Progenitor cell of endocrine pancreas (in vitro differentiated cells): ENCODE measurements at regions not wholly inside any gene's neighbourhood (a gene's known extent, or its start where the extent isn't known, plus 50 kb on each side); places are given as distances from the start of the nearest gene placed in this dataset.

Experiments used
- DNase-seq: peaks from one replicate; pipeline ENCODE4 v3.0.0; 2021; ENCODE audit warnings: low spot score; ENCODE audit not compliant: unreplicated experiment
- H3K27ac Mint-ChIP-seq: 2 replicates; pipeline ENCODE4 v1.8.0; 2021; ENCODE audit warnings: mild to moderate bottlenecking, moderate library complexity, mixed read lengths
- H3K27me3 Mint-ChIP-seq: 2 replicates; pipeline ENCODE4 v1.8.0; 2021; ENCODE audit warnings: mixed read lengths
- H3K36me3 Mint-ChIP-seq: 2 replicates; pipeline ENCODE4 v1.8.0; 2022; ENCODE audit warnings: mixed read lengths; ENCODE audit not compliant: insufficient read depth
- H3K4me1 Mint-ChIP-seq: 2 replicates; pipeline ENCODE4 v1.8.0; 2021; ENCODE audit warnings: low read depth, mixed read lengths
- H3K4me3 Mint-ChIP-seq: 2 replicates; pipeline ENCODE4 v1.8.0; 2021; ENCODE audit warnings: low read depth, mild to moderate bottlenecking, moderate library complexity, mixed read lengths
- H3K9me3 Mint-ChIP-seq: 2 replicates; pipeline ENCODE4 v1.8.0; 2021; ENCODE audit warnings: low read depth, mixed read lengths
- TF ChIP-seq, protein P1 (sequence below): fragments of 200-600 bp; sonication (generic); IDR thresholded peaks from one replicate; pipeline ENCODE4 v1.5.0; 2021; ENCODE audit warnings: antibody characterized with exemption, mild to moderate bottlenecking; ENCODE audit not compliant: unreplicated experiment

DNA sequence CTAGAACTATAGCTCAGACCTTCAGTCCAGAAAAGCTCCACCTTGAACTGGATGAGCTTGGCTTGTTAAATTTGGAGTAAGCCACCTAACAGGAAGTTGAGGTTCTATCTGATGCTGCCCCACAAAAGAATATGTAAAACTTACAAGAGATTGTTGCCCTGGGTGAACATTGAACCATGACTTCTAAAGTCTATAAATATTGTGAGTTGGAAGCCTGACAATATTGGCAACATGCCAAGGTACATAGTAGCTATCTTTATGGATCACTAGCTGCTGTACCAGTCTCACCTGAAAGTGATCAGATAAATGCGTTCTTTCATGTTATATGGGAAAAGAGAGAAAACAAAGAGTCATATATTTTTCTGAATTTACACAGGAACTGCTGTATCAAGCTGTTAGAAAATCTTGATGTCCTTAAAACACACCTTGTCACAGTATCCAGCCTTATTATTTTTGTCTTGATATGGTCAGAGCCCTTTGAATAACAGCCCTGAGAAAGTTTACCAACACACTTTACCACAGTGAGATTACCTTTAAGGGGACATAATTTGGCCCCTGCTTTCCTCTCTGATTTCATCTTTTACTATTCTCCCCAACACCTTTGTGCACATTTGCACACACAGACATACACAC, 92.0 kb downstream of the LSMEM1 start:
- H3K4me3 Mint-ChIP-seq: no peak overlapping the region
- DNase-seq: no peak
- H3K27me3 Mint-ChIP-seq: no peaks in the 10 kb centered on the region
- TF ChIP-seq, protein P1, sequence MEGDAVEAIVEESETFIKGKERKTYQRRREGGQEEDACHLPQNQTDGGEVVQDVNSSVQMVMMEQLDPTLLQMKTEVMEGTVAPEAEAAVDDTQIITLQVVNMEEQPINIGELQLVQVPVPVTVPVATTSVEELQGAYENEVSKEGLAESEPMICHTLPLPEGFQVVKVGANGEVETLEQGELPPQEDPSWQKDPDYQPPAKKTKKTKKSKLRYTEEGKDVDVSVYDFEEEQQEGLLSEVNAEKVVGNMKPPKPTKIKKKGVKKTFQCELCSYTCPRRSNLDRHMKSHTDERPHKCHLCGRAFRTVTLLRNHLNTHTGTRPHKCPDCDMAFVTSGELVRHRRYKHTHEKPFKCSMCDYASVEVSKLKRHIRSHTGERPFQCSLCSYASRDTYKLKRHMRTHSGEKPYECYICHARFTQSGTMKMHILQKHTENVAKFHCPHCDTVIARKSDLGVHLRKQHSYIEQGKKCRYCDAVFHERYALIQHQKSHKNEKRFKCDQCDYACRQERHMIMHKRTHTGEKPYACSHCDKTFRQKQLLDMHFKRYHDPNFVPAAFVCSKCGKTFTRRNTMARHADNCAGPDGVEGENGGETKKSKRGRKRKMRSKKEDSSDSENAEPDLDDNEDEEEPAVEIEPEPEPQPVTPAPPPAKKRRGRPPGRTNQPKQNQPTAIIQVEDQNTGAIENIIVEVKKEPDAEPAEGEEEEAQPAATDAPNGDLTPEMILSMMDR: no peak
- peaks cover 14% of the 10 kb centered on the region for H3K4me1 Mint-ChIP-seq
- H3K9me3 Mint-ChIP-seq: peaks cover 4% of the 10 kb centered on the region
- H3K36me3 Mint-ChIP-seq: no peaks in the 10 kb centered on the region
- no peak overlapping the region for H3K27ac Mint-ChIP-seq

DNA sequence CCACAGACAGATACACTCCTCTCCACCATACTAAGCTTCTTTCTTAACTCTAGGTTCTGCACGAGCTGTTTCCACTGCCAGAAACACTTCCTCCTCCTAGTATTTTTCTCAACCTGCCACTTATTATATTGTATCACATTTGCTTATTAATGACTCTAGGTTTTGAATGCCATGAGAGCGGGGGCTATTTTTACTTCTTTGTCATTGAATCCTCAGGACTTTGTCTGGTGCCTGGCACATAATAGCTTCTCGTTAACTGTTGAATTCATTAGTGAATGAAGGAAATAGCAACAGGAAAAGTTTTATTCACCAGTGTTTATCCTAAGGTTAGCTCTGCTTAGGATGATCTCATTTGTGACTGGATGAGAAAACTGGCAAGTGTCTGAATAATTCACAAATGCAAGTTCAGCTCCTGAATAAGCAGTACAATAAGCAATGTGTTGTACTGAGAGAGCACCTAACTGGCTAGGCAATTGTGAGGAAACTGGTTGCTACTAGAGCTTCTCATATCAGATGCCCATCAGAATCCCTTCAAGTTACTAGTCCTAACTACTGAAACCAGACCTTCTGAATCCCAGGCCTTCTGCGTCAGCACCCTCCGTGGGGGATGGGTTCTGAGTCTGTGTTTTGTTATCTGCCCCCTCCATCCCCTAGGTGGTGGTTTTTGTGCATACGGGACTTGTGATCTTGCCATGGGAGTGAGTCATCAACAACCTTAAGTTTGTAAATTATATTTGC, 92.7 kb downstream of the LSMEM1 start:
- no peaks in the 10 kb centered on the region for H3K36me3 Mint-ChIP-seq
- peaks cover 4% of the 10 kb centered on the region for H3K9me3 Mint-ChIP-seq
- TF ChIP-seq, protein P1: no peak
- H3K4me3 Mint-ChIP-seq: no peak overlapping the region
- peaks cover 14% of the 10 kb centered on the region for H3K4me1 Mint-ChIP-seq
- no peak for DNase-seq
- H3K27ac Mint-ChIP-seq: no peak overlapping the region
- no peaks in the 10 kb centered on the region for H3K27me3 Mint-ChIP-seq

DNA sequence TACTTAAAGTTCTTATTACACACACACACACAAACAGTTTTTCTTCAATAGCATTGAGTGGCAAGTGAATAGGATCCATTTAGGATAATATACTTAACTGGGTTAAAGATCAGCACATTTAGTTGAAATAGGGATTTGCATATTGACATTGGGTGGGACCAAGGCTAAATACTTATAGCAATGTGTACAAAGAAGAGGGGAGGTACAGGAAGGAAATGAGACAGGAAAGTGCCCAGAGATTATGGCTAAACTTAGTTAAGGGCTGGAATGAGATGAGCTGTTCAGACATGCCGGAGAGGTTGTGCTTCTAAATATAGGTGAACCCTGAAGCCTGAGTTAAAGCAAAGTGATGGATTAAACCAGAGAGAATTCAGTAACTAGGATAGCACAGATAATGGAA, 95.1 kb downstream of the LSMEM1 start:
- TF ChIP-seq, protein P1: no peak
- no peak overlapping the region for H3K27ac Mint-ChIP-seq

DNA sequence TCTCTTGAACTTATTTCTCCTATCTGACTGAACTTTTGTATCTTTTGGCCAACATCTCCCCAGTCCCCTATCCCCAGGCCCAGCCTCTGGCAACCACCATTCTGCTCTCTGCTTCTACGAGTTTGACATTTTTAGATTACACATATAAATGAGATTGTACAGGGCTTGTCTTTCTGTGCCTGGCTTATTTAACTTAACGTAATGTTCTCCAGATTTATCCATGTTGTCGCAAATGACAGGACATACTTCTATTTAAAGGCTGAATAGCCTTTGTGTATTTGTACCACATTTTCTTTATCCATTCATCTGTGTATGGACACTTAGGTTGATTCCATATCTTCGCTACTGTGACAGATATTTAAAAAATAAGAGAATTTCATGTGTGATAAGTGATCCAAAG, 98.6 kb downstream of the LSMEM1 start:
- Mint-ChIP-seq H3K4me3 (no peak overlapping the region), H3K27ac (no peak overlapping the region), H3K27me3 (peaks cover 3% of the 10 kb centered on the region), H3K36me3 (peaks cover 6% of the 10 kb centered on the region), H3K4me1 (peaks cover 8% of the 10 kb centered on the region), H3K9me3 (peaks cover 16% of the 10 kb centered on the region)
- TF ChIP-seq, protein P1: no peak
- no peak for DNase-seq

More for the DNA sequence above, 95.1 kb downstream of the LSMEM1 start:
- Mint-ChIP-seq H3K4me1 (peaks cover 18% of the 10 kb centered on the region), H3K36me3 (peaks cover 6% of the 10 kb centered on the region), H3K27me3 (no peaks in the 10 kb centered on the region), H3K4me3 (no peak overlapping the region), H3K9me3 (peaks cover 18% of the 10 kb centered on the region)
- DNase-seq: no peak

DNA sequence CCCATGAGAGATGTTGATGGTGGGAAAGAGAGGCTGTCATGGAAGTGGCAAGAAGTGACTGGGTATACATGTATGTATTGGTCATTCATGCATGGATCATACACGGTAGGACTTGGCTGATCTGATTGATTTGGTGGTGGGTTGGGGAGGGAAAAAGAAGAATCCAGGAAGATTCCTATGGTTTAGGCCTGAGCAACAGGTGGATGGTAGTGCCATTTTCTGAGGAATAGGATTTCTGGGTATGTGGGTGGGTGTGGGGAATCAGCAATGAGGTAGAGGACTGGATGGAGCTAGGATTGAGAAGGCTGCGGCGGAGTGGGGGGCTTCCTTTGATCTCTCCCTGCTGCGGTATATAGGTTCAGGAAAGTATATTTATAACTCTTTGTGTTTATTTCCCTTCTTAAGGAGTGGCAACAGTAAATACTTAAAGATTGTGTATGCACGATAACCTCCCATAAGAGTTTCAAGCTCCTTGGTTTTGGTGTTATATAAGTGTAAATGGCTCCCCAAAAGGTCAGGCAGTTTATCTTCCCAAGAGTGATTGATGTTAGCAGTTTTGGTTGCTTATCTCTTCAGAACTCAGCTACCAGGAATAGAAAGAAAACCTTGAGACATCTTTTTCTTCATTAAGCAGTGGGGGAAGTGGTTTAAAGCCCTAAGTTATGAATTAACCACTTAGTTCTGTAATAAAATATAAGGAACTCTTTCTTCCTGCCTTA, 100.1 kb downstream of the LSMEM1 start:
- no peak for DNase-seq
- H3K4me1 Mint-ChIP-seq: peaks cover 8% of the 10 kb centered on the region
- no peak overlapping the region for H3K27ac Mint-ChIP-seq
- H3K9me3 Mint-ChIP-seq: peaks cover 16% of the 10 kb centered on the region
- no peak overlapping the region for H3K4me3 Mint-ChIP-seq
- peaks cover 3% of the 10 kb centered on the region for H3K27me3 Mint-ChIP-seq
- H3K36me3 Mint-ChIP-seq: peaks cover 6% of the 10 kb centered on the region
- TF ChIP-seq, protein P1: no peak
